ENCODE measurements at regions not wholly inside any gene's neighbourhood (a gene's known extent, or its start where the extent isn't known, plus 50 kb on each side); places are given as distances from the start of the nearest gene placed in this dataset.

GRCh38 chr2:196390243-196391148, 219.1 kb upstream of the STK17B start:
- no peak for TF ChIP-seq POLR2AphosphoS5 (IDR thresholded peaks at IDR 0.05; ENCODE audit: insufficient read depth, low read depth, low read length)
- TF ChIP-seq CTCF (IDR thresholded peaks at IDR 0.05; ENCODE audit: extremely low read depth in 1 of 2, insufficient read depth in 1 of 2, low read depth in 1 of 2, low read length in 2 of 2), result no peak
- no peak for TF ChIP-seq POLR2A (IDR thresholded peaks at IDR 0.05; ENCODE audit: low read depth, low read length)
- no peak for TF ChIP-seq MAX (IDR thresholded peaks at IDR 0.05; ENCODE audit: insufficient read depth, insufficient read length)
- no peak for TF ChIP-seq EZH2 (IDR thresholded peaks at IDR 0.05; ENCODE audit: borderline replicate concordance, low read depth, low read length, severe bottlenecking)
- TF ChIP-seq JUN (IDR thresholded peaks at IDR 0.05; ENCODE audit: borderline replicate concordance, insufficient read depth, insufficient read length, low read depth), result peak; percentile 4
- TF ChIP-seq MYC (IDR thresholded peaks at IDR 0.05; ENCODE audit: low read depth, low read length), result no peak
- no peak for TF ChIP-seq GATA2 (IDR thresholded peaks at IDR 0.05; ENCODE audit: insufficient read depth, insufficient read length, low read depth, low read length)
- TF ChIP-seq FOS (IDR thresholded peaks at IDR 0.05; ENCODE audit: borderline replicate concordance, insufficient read depth, low read length), result no peak

Data from endothelial cell of umbilical vein (primary cell).